HEK293 (cell line): ENCODE measurements at regions not wholly inside any gene's neighbourhood (a gene's known extent, or its start where the extent isn't known, plus 50 kb on each side); places are given as distances from the start of the nearest gene placed in this dataset.

Source experiments
- HOXA7 ChIP-seq: sonication (generic); formaldehyde crosslinking; IDR thresholded peaks from 2 replicates; pipeline ENCODE4 v1.8.1; 2022; ENCODE audit warnings: missing genetic modification reagents, borderline replicate concordance
- ZBTB8A ChIP-seq: fragments of 450-650 bp; formaldehyde crosslinking; IDR thresholded peaks from 2 replicates; pipeline ENCODE4 v1.5.1; 2016; ENCODE audit warnings: missing biosample characterization, missing genetic modification characterization
- ZNF624 ChIP-seq: fragments of 450-650 bp; formaldehyde crosslinking; IDR thresholded peaks from 2 replicates; pipeline ENCODE4 v1.5.1; 2017; ENCODE audit warnings: missing biosample characterization, missing genetic modification characterization
- TF ChIP-seq, protein P1 (sequence below): fragments of 450-650 bp; formaldehyde crosslinking; IDR thresholded peaks from 2 replicates; pipeline ENCODE4 v1.5.1; 2016; ENCODE audit warnings: missing biosample characterization, missing genetic modification characterization
- TF ChIP-seq, protein P2 (sequence below): IDR thresholded peaks from 2 replicates; pipeline ENCODE4 v1.6.1; 2011; ENCODE audit warnings: mild to moderate bottlenecking, low read depth, low read length, borderline replicate concordance

DNA sequence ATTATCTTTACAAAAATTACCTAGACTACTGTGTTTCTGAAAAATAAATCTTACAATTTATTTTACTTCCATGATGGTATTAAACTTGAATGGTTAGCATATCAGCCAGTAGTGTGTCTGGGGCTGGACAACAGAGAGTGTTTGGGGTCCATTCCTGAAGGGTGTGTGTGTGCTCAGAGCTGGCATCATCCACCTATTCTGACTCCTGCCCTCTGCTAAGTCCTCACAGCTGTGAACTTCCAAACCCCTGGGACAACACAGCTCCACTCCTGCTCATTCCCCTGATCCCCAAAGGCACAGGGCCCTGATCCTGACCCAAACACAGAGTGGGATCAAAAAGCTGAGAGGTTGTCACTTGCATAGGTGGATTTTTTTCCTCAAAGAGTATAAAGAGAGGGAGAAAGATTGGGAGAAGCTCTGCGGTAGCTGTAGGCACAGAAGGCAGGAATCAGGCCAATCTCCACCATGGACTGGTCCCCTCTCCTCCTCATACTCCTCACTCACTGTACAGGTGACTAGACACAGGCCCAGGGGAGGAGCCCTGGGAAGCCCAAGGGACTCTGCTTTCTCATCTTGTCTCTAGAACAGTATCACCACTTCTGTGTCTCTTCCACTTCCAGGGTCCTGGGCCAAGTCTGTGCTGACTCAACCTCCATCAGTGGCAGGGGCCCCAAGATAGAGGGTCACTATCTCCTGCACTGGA, 55.7 kb upstream of the TOP3B start:
- TF ChIP-seq, protein P1, sequence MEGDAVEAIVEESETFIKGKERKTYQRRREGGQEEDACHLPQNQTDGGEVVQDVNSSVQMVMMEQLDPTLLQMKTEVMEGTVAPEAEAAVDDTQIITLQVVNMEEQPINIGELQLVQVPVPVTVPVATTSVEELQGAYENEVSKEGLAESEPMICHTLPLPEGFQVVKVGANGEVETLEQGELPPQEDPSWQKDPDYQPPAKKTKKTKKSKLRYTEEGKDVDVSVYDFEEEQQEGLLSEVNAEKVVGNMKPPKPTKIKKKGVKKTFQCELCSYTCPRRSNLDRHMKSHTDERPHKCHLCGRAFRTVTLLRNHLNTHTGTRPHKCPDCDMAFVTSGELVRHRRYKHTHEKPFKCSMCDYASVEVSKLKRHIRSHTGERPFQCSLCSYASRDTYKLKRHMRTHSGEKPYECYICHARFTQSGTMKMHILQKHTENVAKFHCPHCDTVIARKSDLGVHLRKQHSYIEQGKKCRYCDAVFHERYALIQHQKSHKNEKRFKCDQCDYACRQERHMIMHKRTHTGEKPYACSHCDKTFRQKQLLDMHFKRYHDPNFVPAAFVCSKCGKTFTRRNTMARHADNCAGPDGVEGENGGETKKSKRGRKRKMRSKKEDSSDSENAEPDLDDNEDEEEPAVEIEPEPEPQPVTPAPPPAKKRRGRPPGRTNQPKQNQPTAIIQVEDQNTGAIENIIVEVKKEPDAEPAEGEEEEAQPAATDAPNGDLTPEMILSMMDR (tag by site-specific recombination): no peak
- TF ChIP-seq, protein P2, sequence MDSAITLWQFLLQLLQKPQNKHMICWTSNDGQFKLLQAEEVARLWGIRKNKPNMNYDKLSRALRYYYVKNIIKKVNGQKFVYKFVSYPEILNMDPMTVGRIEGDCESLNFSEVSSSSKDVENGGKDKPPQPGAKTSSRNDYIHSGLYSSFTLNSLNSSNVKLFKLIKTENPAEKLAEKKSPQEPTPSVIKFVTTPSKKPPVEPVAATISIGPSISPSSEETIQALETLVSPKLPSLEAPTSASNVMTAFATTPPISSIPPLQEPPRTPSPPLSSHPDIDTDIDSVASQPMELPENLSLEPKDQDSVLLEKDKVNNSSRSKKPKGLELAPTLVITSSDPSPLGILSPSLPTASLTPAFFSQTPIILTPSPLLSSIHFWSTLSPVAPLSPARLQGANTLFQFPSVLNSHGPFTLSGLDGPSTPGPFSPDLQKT: no peak
- no peak for TF ChIP-seq ZBTB8A (tag by site-specific recombination)
- no peak for TF ChIP-seq ZNF624 (tag by site-specific recombination)
- no peak for TF ChIP-seq HOXA7 (CRISPR knock-in tag)
